ENCODE measurements at regions not wholly inside any gene's neighbourhood (a gene's known extent, or its start where the extent isn't known, plus 50 kb on each side); places are given as distances from the start of the nearest gene placed in this dataset.
"Not testable (repeated sequence)": the region's sequence is repeated elsewhere in the genome, so short reads cannot be mapped to it uniquely, and the experiment has no call there.

DNA sequence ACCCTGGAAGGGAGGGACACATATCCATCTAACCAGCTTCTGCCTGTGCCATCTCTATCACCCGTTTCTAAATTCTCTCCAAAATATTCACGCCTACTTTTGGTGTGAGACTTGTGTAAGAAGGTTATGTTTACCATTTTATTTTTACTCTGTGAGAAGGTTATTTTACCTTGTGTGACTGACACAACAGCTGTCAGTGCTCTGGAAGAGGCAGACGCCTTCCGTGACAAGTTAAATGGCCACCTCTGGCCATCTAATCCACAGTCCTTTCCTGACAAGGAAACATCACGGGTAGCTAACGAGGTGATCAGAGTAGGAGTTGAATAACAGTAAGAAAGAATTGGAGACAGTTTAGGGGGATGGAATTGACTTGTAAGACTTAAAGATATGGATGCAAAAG, 443.8 kb upstream of the PIK3R1 start:
- Histone ChIP-seq H3K9me3 (ENCODE audit: severe bottlenecking) (no peaks in the 10 kb centered on the region), H3K36me3 (no peaks in the 10 kb centered on the region), H3K4me3 (ENCODE audit: low read depth, low read length) (no peak overlapping the region), H3K27ac (no peak overlapping the region), H3K27me3 (ENCODE audit: insufficient read depth, low read depth, severe bottlenecking) (no peaks in the 10 kb centered on the region)
- TF ChIP-seq, protein P1, sequence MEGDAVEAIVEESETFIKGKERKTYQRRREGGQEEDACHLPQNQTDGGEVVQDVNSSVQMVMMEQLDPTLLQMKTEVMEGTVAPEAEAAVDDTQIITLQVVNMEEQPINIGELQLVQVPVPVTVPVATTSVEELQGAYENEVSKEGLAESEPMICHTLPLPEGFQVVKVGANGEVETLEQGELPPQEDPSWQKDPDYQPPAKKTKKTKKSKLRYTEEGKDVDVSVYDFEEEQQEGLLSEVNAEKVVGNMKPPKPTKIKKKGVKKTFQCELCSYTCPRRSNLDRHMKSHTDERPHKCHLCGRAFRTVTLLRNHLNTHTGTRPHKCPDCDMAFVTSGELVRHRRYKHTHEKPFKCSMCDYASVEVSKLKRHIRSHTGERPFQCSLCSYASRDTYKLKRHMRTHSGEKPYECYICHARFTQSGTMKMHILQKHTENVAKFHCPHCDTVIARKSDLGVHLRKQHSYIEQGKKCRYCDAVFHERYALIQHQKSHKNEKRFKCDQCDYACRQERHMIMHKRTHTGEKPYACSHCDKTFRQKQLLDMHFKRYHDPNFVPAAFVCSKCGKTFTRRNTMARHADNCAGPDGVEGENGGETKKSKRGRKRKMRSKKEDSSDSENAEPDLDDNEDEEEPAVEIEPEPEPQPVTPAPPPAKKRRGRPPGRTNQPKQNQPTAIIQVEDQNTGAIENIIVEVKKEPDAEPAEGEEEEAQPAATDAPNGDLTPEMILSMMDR (IDR thresholded peaks at IDR 0.05; ENCODE audit: low read depth, low read length), result no peak
- no peak for DNase-seq

- no peaks in the 10 kb centered on the region for H3K36me3 ChIP-seq
- no peaks in the 10 kb centered on the region for H3K27me3 ChIP-seq (ENCODE audit: insufficient read depth, low read depth, severe bottlenecking)
- H3K9me3 ChIP-seq (ENCODE audit: severe bottlenecking), result no peaks in the 10 kb centered on the region
- H3K27ac ChIP-seq, result no peak overlapping the region
- no peak for DNase-seq
- H3K4me3 ChIP-seq (ENCODE audit: low read depth, low read length), result no peak overlapping the region
- TF ChIP-seq, protein P1 (IDR thresholded peaks at IDR 0.05; ENCODE audit: low read depth, low read length), result no peak
Observed at GRCh38 chr5:67771221-67771620, 444.3 kb upstream of the PIK3R1 start.

- no peaks in the 10 kb centered on the region for H3K27me3 ChIP-seq (ENCODE audit: insufficient read depth, low read depth, severe bottlenecking)
- H3K27ac ChIP-seq, result no peak overlapping the region
- no peaks in the 10 kb centered on the region for H3K36me3 ChIP-seq
- TF ChIP-seq, protein P1 (IDR thresholded peaks at IDR 0.05; ENCODE audit: low read depth, low read length), result no peak
- no peak overlapping the region for H3K4me3 ChIP-seq (ENCODE audit: low read depth, low read length)
- DNase-seq, result no peak
- H3K9me3 ChIP-seq (ENCODE audit: severe bottlenecking), result no peaks in the 10 kb centered on the region
Observed at GRCh38 chr5:67770431-67771025, 445.0 kb upstream of the PIK3R1 start.

- DNase-seq, result no peak
- Histone ChIP-seq H3K27ac (no peak overlapping the region), H3K36me3 (no peaks in the 10 kb centered on the region), H3K9me3 (ENCODE audit: severe bottlenecking) (no peaks in the 10 kb centered on the region), H3K4me3 (ENCODE audit: low read depth, low read length) (no peak overlapping the region), H3K27me3 (ENCODE audit: insufficient read depth, low read depth, severe bottlenecking) (no peaks in the 10 kb centered on the region)
- TF ChIP-seq, protein P1 (IDR thresholded peaks at IDR 0.05; ENCODE audit: low read depth, low read length), result no peak
Observed at GRCh38 chr5:67765697-67766096, 449.9 kb upstream of the PIK3R1 start.

DNA sequence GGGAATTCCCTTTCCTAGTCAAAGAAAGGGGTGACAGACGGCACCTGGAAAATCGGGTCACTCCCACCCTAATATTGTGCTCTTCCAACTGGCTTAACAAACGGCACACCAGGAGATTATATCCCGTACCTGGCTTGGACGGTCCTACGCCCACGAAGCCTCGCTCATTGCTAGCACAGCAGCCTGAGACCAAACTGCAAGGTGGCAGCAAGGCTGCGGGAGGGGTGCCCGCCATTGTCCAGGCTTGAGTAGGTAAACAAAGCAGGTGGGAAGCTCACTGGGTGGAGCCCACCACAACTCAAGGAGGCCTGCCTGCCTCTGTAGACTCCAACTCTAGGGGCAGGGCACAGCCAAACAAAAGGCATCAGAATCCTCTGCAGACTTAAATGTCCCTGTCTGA, 457.8 kb upstream of the PIK3R1 start:
- not testable (repeated sequence) for H3K27ac ChIP-seq; H3K4me3 ChIP-seq (ENCODE audit: low read depth, low read length); H3K36me3 ChIP-seq; H3K9me3 ChIP-seq (ENCODE audit: severe bottlenecking); DNase-seq; H3K27me3 ChIP-seq (ENCODE audit: insufficient read depth, low read depth, severe bottlenecking)

GRCh38 chr5:67752357-67752708, 463.2 kb upstream of the PIK3R1 start:
- TF ChIP-seq, protein P1 (IDR thresholded peaks at IDR 0.05; ENCODE audit: low read depth, low read length), result no peak
- Histone ChIP-seq H3K27ac (no peak overlapping the region), H3K36me3 (no peaks in the 10 kb centered on the region), H3K4me3 (ENCODE audit: low read depth, low read length) (no peak overlapping the region), H3K27me3 (ENCODE audit: insufficient read depth, low read depth, severe bottlenecking) (no peaks in the 10 kb centered on the region), H3K9me3 (ENCODE audit: severe bottlenecking) (peaks cover 5% of the 10 kb centered on the region)
- DNase-seq, result no peak

All from WERI-Rb-1 (cell line).